Astrocyte of the cerebellum (primary cell): ENCODE measurements at regions not wholly inside any gene's neighbourhood (a gene's known extent, or its start where the extent isn't known, plus 50 kb on each side); places are given as distances from the start of the nearest gene placed in this dataset.

Experiments
- DNase-seq: peaks from one replicate; pipeline ENCODE4 v3.0.0-alpha.2; 2011; ENCODE audit warnings: low read depth
- H3K4me3 ChIP-seq: 2 replicates; pipeline ENCODE4 v1.5.1; 2011; ENCODE audit warnings: mild to moderate bottlenecking, low read depth, low read length, moderate library complexity
- in situ Hi-C: cut with HindIII; loops from 2 replicates; pipeline ENCODE4 v1.10.0; 2017; ENCODE audit warnings: low sequenced_read_pairs
- TF ChIP-seq, protein P1 (sequence below): IDR thresholded peaks from 2 replicates; pipeline ENCODE4 v1.5.1; 2012; ENCODE audit warnings: low read length, low read depth, moderate library complexity, mild to moderate bottlenecking; ENCODE audit errors: missing control alignments

DNA sequence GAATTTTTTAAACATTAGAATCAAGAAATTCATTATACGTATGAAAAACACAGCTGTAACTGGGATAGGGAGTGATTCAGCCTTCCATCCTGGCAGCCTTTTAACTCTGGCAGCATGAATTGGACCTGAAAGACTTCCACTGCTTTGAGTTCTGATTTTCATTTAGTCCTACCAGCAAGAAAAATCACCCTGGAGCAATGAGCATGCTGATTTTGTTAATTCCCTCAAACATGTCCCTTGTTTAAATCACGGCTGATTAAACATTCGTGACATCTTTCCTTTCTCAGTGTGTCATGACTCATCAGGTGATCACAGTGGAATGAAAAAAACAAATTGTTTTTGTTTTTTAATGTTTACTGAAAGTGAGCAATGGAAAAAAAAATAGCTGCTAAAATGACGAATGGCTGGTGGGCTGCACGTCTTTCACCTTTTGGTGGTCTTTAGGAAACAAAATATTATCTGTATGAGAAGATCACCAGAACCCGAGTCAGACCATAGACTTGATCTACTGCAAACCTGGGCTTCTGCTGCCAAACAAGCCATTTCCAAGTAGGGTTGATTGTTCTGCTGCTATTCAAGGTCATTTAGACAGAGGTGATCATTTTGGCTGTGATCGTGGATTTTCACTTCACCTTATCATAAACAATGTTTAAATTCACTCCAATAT lies 67.0 kb upstream of the CAND1 start:
- no peak overlapping the region for H3K4me3 ChIP-seq
- TF ChIP-seq, protein P1, sequence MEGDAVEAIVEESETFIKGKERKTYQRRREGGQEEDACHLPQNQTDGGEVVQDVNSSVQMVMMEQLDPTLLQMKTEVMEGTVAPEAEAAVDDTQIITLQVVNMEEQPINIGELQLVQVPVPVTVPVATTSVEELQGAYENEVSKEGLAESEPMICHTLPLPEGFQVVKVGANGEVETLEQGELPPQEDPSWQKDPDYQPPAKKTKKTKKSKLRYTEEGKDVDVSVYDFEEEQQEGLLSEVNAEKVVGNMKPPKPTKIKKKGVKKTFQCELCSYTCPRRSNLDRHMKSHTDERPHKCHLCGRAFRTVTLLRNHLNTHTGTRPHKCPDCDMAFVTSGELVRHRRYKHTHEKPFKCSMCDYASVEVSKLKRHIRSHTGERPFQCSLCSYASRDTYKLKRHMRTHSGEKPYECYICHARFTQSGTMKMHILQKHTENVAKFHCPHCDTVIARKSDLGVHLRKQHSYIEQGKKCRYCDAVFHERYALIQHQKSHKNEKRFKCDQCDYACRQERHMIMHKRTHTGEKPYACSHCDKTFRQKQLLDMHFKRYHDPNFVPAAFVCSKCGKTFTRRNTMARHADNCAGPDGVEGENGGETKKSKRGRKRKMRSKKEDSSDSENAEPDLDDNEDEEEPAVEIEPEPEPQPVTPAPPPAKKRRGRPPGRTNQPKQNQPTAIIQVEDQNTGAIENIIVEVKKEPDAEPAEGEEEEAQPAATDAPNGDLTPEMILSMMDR: no peak
- in situ Hi-C loops: loop anchor here (5.0 kb wide), 1 partner anchor 90 kb away; no protein-coding TSS in a partner anchor
- DNase-seq: no peak

DNA sequence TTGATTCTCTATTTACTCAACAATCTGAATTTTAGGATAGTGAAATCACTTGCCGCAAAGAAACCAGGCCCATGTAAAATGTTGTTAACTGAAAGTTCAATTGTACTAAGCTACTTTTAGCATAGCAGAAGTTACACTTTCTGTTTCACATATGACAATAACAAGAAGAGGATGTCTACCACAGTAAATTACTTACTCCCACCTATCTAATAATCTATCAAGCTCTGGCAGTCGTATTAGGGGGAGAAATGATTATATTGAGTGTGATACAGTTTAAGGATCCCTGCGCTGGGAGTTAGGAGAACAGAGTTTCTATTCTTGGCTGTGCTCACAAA lies 66.5 kb upstream of the CAND1 start:
- H3K4me3 ChIP-seq: no peak overlapping the region
- TF ChIP-seq, protein P1: no peak
- in situ Hi-C loops: loop anchor here (5.0 kb wide), 1 partner anchor 90 kb away; no protein-coding TSS in a partner anchor
- DNase-seq: no peak

DNA sequence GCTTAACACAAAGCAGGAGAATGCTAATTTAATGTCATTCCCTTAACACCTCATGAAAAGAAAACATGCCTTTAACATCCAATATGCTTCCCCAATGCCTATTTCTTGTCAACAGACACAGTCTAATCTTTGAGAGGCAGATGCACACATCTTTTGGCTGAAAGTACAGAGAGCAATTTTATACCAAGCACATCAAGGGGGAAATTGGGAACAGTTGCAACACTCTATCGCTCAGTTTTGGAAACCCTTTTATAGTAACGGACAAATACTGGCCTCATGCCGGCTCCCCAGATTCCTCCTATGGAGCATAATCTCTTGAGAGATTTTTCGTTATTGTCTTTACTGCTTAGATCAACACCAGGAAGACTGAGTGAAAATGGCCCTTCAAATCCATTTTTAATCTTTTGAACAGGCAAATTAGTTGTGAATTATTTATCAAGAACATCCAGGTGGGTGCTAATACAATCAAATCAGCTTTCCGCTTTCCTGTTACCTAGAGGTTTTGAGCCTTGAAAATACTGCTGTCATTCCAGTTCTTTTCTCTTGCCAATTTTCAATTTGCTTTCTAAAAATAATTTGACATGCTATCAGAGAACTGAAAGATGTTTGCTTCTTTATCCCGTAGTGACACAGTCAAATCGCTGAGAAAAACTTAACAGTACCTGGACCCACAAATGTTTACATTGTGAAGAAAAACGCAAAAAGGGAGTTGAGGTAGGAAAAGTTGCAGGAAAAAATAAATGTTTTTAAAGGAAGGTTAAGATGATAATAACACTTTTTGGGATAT lies 60.7 kb upstream of the CAND1 start:
- H3K4me3 ChIP-seq: no peak overlapping the region
- TF ChIP-seq, protein P1: no peak
- no peak for DNase-seq
- in situ Hi-C loops: no loop called here

DNA sequence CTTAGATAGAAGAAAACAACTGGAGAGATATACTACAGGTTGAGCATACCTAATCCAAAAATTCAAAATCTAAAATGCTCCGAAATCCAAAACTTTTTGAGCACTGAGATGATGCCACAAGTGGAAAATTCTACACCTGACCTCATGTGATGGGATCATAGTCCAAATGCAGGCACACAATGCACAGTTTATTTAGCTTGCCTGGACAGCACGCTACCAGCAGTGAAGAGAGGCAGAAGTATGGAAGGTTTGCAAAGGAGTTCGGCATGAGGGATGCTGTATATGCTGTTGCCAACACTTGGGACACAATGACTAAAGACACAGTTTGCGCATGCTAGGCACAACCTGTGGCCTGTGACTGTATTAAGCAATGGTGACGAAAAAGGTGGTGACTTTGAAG lies 58.1 kb upstream of the CAND1 start:
- in situ Hi-C loops: no loop called here
- no peak overlapping the region for H3K4me3 ChIP-seq
- no peak for DNase-seq
- TF ChIP-seq, protein P1: no peak

DNA sequence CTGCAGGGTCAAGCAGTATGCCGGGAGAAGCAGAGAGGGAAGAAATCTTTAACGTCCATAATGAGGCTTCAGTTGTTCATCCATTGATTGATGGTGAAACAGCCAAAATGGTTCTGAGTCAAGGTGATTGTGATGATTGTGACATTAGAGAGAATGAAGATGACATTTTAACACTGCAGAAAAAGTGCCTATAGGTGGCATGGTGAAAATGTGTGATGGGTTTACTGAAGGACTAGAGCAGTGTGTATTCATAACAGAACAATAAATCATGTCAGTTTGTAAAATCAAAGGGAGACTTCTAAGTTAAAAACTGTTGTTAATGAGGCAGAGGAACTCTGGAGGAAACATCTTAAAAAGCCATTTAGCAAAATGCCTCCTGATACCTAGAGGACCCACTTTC lies 57.7 kb upstream of the CAND1 start:
- H3K4me3 ChIP-seq: no peak overlapping the region
- in situ Hi-C loops: no loop called here
- TF ChIP-seq, protein P1: no peak
- DNase-seq: no peak

DNA sequence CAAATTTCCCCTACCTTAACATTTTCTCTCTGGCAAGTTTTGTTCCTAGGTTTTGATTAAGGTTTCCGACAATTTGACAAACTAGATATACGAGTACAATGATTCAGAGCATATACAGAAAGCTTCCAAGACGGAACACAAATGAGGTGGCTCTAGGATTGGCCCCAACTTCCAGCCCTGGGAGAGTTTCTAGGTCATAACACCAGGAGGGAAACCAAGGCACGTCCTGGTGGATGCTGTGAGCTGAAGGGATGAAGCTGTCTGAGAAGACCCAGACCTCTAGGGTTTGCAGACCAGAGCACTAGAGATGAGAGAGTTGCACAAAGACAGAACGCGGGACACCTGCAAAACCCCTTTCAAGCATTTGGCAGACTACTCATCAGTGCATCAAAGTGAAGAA lies 51.5 kb upstream of the CAND1 start:
- in situ Hi-C loops: no loop called here
- no peak for DNase-seq
- TF ChIP-seq, protein P1: no peak
- H3K4me3 ChIP-seq: no peak overlapping the region
